IMR-90 (cell line): ENCODE measurements at regions not wholly inside any gene's neighbourhood (a gene's known extent, or its start where the extent isn't known, plus 50 kb on each side); places are given as distances from the start of the nearest gene placed in this dataset.

Source experiments
- ATAC-seq: fragments of 200-7000 bp; cut with Tn5 transposase; 2 replicates; pipeline ENCODE4 v1.9.1; 2020; ENCODE audit warnings: low read depth, mild to moderate bottlenecking, moderate library complexity
- BruUV-seq: library from RNA; stranded (reverse); fragments of 400-500 nt; replicated peaks from 2 replicates; lab custom pipeline; 2021; lab: Mats Ljungman, UMichigan
- CTCF ChIA-PET: fragments of 300-600 bp; formaldehyde crosslinking; extraction: SDS; loops from one replicate; lab custom pipeline; 2021; ENCODE audit warnings: antibody characterized with exemption; lab: Yijun Ruan, JAX
- POLR2A ChIA-PET: fragments of 300-600 bp; sonication (Branson Sonifier 250); formaldehyde crosslinking; loops from one replicate; lab custom pipeline; 2022; ENCODE audit warnings: antibody characterized with exemption; ENCODE audit not compliant: unreplicated experiment; lab: Charles Lee
- DNase-seq: peaks from one replicate; pipeline ENCODE4 v3.0.0; 2013
- H2AFZ ChIP-seq: replicated peaks from 2 replicates; pipeline ENCODE3; 2013; ENCODE audit warnings: low read length, mild to moderate bottlenecking; ENCODE audit not compliant: poor library complexity
- H2AK5ac ChIP-seq: 2 replicates; pipeline ENCODE4 v1.6.1; 2013; ENCODE audit warnings: low read depth, low read length, inconsistent platforms
- H2AK9ac ChIP-seq: replicated peaks from 2 replicates; pipeline ENCODE3; 2013; ENCODE audit warnings: mild to moderate bottlenecking, low read depth, low read length, moderate library complexity; ENCODE audit not compliant: poor library complexity
- H2BK120ac ChIP-seq: 2 replicates; pipeline ENCODE4 v1.6.1; 2013; ENCODE audit warnings: low read depth, low read length, inconsistent platforms
- H2BK15ac ChIP-seq: 3 replicates; pipeline ENCODE4 v1.6.1; 2013; ENCODE audit warnings: low read depth, low read length, inconsistent platforms
- H2BK20ac ChIP-seq: 2 replicates; pipeline ENCODE4 v1.6.1; 2013; ENCODE audit warnings: low read depth, mild to moderate bottlenecking, inconsistent platforms, low read length, moderate library complexity
- H2BK5ac ChIP-seq: 2 replicates; pipeline ENCODE4 v1.6.1; 2013; ENCODE audit warnings: mild to moderate bottlenecking, low read depth, low read length, inconsistent platforms; ENCODE audit not compliant: poor library complexity, severe bottlenecking
- H3K14ac ChIP-seq: replicated peaks from 2 replicates; pipeline ENCODE4 v1.6.1; 2013; ENCODE audit warnings: low read depth, low read length, inconsistent platforms
- H3K18ac ChIP-seq: 2 replicates; pipeline ENCODE4 v1.6.1; 2013; ENCODE audit warnings: low read depth, low read length, control low read depth
- H3K23ac ChIP-seq: 2 replicates; pipeline ENCODE4 v1.6.1; 2013; ENCODE audit warnings: low read depth, low read length, inconsistent platforms
- H3K27ac ChIP-seq: 2 replicates; pipeline ENCODE4 v1.5.1; 2013; ENCODE audit warnings: mild to moderate bottlenecking, control low read depth, low read length; ENCODE audit not compliant: insufficient read depth
- H3K27me3 ChIP-seq: 2 replicates; pipeline ENCODE4 v1.6.1; 2013; ENCODE audit warnings: low read length; ENCODE audit not compliant: control insufficient read depth, insufficient read depth
- H3K36me3 ChIP-seq: 2 replicates; pipeline ENCODE4 v1.6.1; 2013; ENCODE audit warnings: low read length, mixed read lengths; ENCODE audit not compliant: control insufficient read depth, insufficient read depth
- H3K4ac ChIP-seq: 2 replicates; pipeline ENCODE4 v1.6.1; 2013; ENCODE audit warnings: low read depth, low read length, inconsistent platforms
- H3K4me1 ChIP-seq: 2 replicates; pipeline ENCODE4 v1.6.1; 2013; ENCODE audit warnings: low read length, mixed read lengths; ENCODE audit not compliant: control insufficient read depth, insufficient read depth
- H3K4me2 ChIP-seq: 2 replicates; pipeline ENCODE4 v1.6.1; 2013; ENCODE audit warnings: low read depth, mild to moderate bottlenecking, control low read depth, low read length, moderate library complexity
- H3K4me3 ChIP-seq: 2 replicates; pipeline ENCODE4 v1.5.1; 2013; ENCODE audit warnings: low read depth, mild to moderate bottlenecking, control low read depth, low read length, moderate library complexity; ENCODE audit not compliant: insufficient read depth
- H3K56ac ChIP-seq: 2 replicates; pipeline ENCODE4 v1.6.1; 2013; ENCODE audit warnings: low read length, inconsistent platforms; ENCODE audit not compliant: insufficient read depth; ENCODE audit errors: extremely low read depth
- H3K79me1 ChIP-seq, 2 experiments: 2 replicates each; pipeline ENCODE4 v1.6.1; 2013; ENCODE audit warnings: low read length in 2 of 2, inconsistent platforms in 1 of 2, low read depth in 1 of 2
- H3K9ac ChIP-seq: 2 replicates; pipeline ENCODE4 v1.6.1; 2013; ENCODE audit warnings: low read depth, low read length, control low read depth
- H3K9me1 ChIP-seq: 2 replicates; pipeline ENCODE4 v1.6.1; 2013; ENCODE audit warnings: low read length, inconsistent platforms; ENCODE audit not compliant: insufficient read depth
- H3K9me3 ChIP-seq: 2 replicates; pipeline ENCODE4 v1.6.1; 2013; ENCODE audit warnings: low read length; ENCODE audit not compliant: control insufficient read depth, insufficient read depth
- H4K20me1 ChIP-seq: 2 replicates; pipeline ENCODE4 v1.6.1; 2013; ENCODE audit warnings: low read length, inconsistent platforms; ENCODE audit not compliant: insufficient read depth
- H4K5ac ChIP-seq: 2 replicates; pipeline ENCODE4 v1.6.1; 2013; ENCODE audit warnings: mild to moderate bottlenecking, low read depth, low read length, control low read depth
- H4K8ac ChIP-seq, 2 experiments: 2 replicates each; pipeline ENCODE4 v1.6.1; 2013; ENCODE audit warnings: low read depth in 2 of 2, low read length in 2 of 2, control low read depth in 1 of 2, inconsistent platforms in 1 of 2
- H4K91ac ChIP-seq: 2 replicates; pipeline ENCODE4 v1.6.1; 2013; ENCODE audit warnings: low read depth, low read length, inconsistent platforms; ENCODE audit not compliant: insufficient read depth
- BHLHE40 ChIP-seq: fragments of 150-350 bp; IDR thresholded peaks from 2 replicates; pipeline ENCODE4 v1.6.1; 2016; ENCODE audit warnings: mild to moderate bottlenecking, low read depth, low read length
- CHD1 ChIP-seq: IDR thresholded peaks from 2 replicates; pipeline ENCODE4 v1.6.1; 2012; ENCODE audit warnings: low read depth, low read length, improper control_type of control experiment
- MAFK ChIP-seq: IDR thresholded peaks from 2 replicates; pipeline ENCODE4 v1.6.1; 2012; ENCODE audit warnings: low read depth, low read length, improper control_type of control experiment
- MAZ ChIP-seq: IDR thresholded peaks from 2 replicates; pipeline ENCODE4 v1.6.1; 2012; ENCODE audit warnings: low read depth, mild to moderate bottlenecking, low read length, improper control_type of control experiment, moderate library complexity, borderline replicate concordance
- MXI1 ChIP-seq: IDR thresholded peaks from 2 replicates; pipeline ENCODE4 v1.6.1; 2012; ENCODE audit warnings: low read depth, mild to moderate bottlenecking, low read length, moderate library complexity, borderline replicate concordance
- NFE2L2 ChIP-seq: fragments of 150-350 bp; IDR thresholded peaks from 2 replicates; pipeline ENCODE4 v1.6.1; 2016; ENCODE audit warnings: low read depth, mild to moderate bottlenecking, low read length
- POLR2A ChIP-seq: IDR thresholded peaks from 2 replicates; pipeline ENCODE4 v1.6.1; 2012; ENCODE audit warnings: mild to moderate bottlenecking, low read depth, low read length
- RCOR1 ChIP-seq: IDR thresholded peaks from 2 replicates; pipeline ENCODE4 v1.6.1; 2012; ENCODE audit warnings: mild to moderate bottlenecking, low read length, improper control_type of control experiment; ENCODE audit not compliant: insufficient replicate concordance
- WGBS, 2 experiments: methylation state at CpG; one replicate each; pipeline versions ENCODE4 v1.1.5 to v1.1.7; 2013; ENCODE audit warnings: missing lambda C conversion rate in 2 of 2; ENCODE audit not compliant: insufficient read length in 1 of 2; ENCODE audit errors: extremely low coverage in 2 of 2; 5-methylcytosine and 5-hydroxymethylcytosine counted together
- dilution Hi-C: fragments of 300-500 bp; cut with HindIII; formaldehyde crosslinking; loops from one replicate; pipeline ENCODE4 v1.14.3; 2018; ENCODE audit warnings: low sequenced_read_pairs; ENCODE audit not compliant: unreplicated experiment
- in situ Hi-C: fragments of 300-500 bp; cut with MboI; formaldehyde crosslinking; loops from 3 replicates; pipeline ENCODE4 v1.14.3; 2019; ENCODE audit warnings: low sequenced_read_pairs, inconsistent platforms, mixed read lengths
- intact Hi-C: fragments of 100-400 bp; cut with micrococcal nuclease; formaldehyde crosslinking; loops from 2 replicates; pipeline ENCODE4 v1.10.0; 2022
- TF ChIP-seq, protein P1 (sequence below): fragments of 150-350 bp; IDR thresholded peaks from 2 replicates; pipeline ENCODE4 v1.6.1; 2017; ENCODE audit warnings: mild to moderate bottlenecking, antibody characterized with exemption, low read length, low read depth
- TF ChIP-seq, protein P2 (sequence below): conservative IDR thresholded peaks from 2 replicates; pipeline ENCODE4 v1.5.1; 2012; ENCODE audit warnings: mild to moderate bottlenecking, low read depth, low read length, improper control_type of control experiment

DNA sequence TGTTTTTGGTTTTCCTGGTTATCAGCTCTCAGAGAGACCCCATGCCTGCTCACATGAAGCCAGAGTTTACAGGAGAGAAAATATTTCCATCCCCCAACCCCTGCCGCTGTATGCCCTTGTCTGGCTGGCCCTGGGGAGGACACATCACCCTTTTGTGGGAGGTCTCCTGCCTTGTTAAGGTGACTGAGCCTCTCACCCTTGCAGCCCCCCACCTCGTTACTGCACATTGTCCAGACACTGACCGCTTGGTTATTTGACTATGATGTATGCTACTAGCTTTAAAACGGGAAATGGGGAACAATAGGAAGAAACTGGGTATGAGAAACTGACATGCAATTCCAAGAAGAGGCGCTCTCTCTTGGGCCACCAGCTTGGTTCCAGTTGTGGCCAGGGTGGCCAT, 51.1 kb upstream of the RFPL3 start:
- WGBS, 2 experiments = no CpG with 5 or more reads among the region's 5 CpGs
- no peak overlapping the region for H3K23ac ChIP-seq
- no peak for TF ChIP-seq NFE2L2
- TF ChIP-seq MAZ = no peak
- no peak for TF ChIP-seq MXI1
- no peak for TF ChIP-seq BHLHE40
- TF ChIP-seq, protein P1, sequence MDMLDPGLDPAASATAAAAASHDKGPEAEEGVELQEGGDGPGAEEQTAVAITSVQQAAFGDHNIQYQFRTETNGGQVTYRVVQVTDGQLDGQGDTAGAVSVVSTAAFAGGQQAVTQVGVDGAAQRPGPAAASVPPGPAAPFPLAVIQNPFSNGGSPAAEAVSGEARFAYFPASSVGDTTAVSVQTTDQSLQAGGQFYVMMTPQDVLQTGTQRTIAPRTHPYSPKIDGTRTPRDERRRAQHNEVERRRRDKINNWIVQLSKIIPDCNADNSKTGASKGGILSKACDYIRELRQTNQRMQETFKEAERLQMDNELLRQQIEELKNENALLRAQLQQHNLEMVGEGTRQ = no peak
- no peak for TF ChIP-seq CHD1
- TF ChIP-seq POLR2A = no peak
- no peak for TF ChIP-seq MAFK
- no peak for TF ChIP-seq RCOR1
- TF ChIP-seq, protein P2, sequence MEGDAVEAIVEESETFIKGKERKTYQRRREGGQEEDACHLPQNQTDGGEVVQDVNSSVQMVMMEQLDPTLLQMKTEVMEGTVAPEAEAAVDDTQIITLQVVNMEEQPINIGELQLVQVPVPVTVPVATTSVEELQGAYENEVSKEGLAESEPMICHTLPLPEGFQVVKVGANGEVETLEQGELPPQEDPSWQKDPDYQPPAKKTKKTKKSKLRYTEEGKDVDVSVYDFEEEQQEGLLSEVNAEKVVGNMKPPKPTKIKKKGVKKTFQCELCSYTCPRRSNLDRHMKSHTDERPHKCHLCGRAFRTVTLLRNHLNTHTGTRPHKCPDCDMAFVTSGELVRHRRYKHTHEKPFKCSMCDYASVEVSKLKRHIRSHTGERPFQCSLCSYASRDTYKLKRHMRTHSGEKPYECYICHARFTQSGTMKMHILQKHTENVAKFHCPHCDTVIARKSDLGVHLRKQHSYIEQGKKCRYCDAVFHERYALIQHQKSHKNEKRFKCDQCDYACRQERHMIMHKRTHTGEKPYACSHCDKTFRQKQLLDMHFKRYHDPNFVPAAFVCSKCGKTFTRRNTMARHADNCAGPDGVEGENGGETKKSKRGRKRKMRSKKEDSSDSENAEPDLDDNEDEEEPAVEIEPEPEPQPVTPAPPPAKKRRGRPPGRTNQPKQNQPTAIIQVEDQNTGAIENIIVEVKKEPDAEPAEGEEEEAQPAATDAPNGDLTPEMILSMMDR = no peak
- no peak overlapping the region for H2BK20ac ChIP-seq
- no peak overlapping the region for H2BK120ac ChIP-seq
- H3K9me1 ChIP-seq = no peaks in the 10 kb centered on the region
- no peak overlapping the region for H3K27ac ChIP-seq
- H3K79me1 ChIP-seq = no peaks in the 10 kb centered on the region
- H4K20me1 ChIP-seq = no peaks in the 10 kb centered on the region
- no TSS peak for BruUV-seq
- no peak overlapping the region for H3K4me3 ChIP-seq
- no peak overlapping the region for H3K4me2 ChIP-seq
- H2AK5ac ChIP-seq = no peak overlapping the region
- H4K8ac ChIP-seq = no peak overlapping the region
- no peak overlapping the region for H2AFZ ChIP-seq
- H3K36me3 ChIP-seq = no peaks in the 10 kb centered on the region
- no peaks in the 10 kb centered on the region for H3K9me3 ChIP-seq
- no peak overlapping the region for H3K56ac ChIP-seq
- POLR2A ChIA-PET = no interaction called here
- no peaks in the 10 kb centered on the region for H3K4me1 ChIP-seq
- ATAC-seq (no peak), DNase-seq (no peak)
- dilution Hi-C loops = no loop called here
- no peak overlapping the region for H3K4ac ChIP-seq
- no peak overlapping the region for H3K18ac ChIP-seq
- no peaks in the 10 kb centered on the region; the same call in 1 of the 2 replicates for H3K27me3 ChIP-seq
- CTCF ChIA-PET = no interaction called here
- no peak overlapping the region for H4K91ac ChIP-seq
- no peak overlapping the region for H4K5ac ChIP-seq
- no peak overlapping the region for H3K9ac ChIP-seq
- in situ Hi-C loops = no loop called here
- H2BK5ac ChIP-seq = no peak overlapping the region
- intact Hi-C loops = no loop called here
- H2AK9ac ChIP-seq = no peak overlapping the region
- H2BK15ac ChIP-seq = no peak overlapping the region
- H3K14ac ChIP-seq = no peak overlapping the region
